ENCODE measurements at regions not wholly inside any gene's neighbourhood (a gene's known extent, or its start where the extent isn't known, plus 50 kb on each side); places are given as distances from the start of the nearest gene placed in this dataset.
"Not testable (repeated sequence)": the region's sequence is repeated elsewhere in the genome, so short reads cannot be mapped to it uniquely, and the experiment has no call there.

DNA sequence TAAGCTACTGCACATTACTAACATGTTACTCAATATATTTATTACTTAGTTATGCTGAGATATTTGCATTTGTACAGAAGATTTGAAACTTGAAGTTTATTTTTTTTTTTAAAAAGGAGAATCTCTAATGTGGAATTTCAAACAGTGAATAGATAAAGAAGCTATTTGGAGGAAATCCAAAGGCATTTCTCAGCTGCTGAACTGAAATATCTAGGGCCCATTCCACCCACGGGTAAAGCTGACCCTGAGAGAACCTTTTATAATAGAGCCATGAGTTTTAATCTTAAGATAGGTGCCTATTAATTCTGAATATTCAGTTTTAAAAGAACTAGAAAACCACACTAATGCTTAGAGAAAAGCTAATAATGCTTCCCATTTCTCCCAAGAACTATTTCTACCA is 225.4 kb upstream of the CAND1 start:
- 29 to 32% methylated on average over 1 of the region's 1 CpG for WGBS, 2 donors
- no peak for DNase-seq
- Histone ChIP-seq H3K36me3 (no peaks in the 10 kb centered on the region), H3K4me3 (no peak overlapping the region), H3K27ac (no peak overlapping the region), H3K9me3 (no peaks in the 10 kb centered on the region), H3K27me3 (no peaks in the 10 kb centered on the region), H3K4me1 (peaks cover 0 to 10% (median 5%) of the 10 kb centered on the region in 3 donors)
- no peak for TF ChIP-seq POLR2A (IDR thresholded peaks at IDR 0.05)
- TF ChIP-seq, protein P1, sequence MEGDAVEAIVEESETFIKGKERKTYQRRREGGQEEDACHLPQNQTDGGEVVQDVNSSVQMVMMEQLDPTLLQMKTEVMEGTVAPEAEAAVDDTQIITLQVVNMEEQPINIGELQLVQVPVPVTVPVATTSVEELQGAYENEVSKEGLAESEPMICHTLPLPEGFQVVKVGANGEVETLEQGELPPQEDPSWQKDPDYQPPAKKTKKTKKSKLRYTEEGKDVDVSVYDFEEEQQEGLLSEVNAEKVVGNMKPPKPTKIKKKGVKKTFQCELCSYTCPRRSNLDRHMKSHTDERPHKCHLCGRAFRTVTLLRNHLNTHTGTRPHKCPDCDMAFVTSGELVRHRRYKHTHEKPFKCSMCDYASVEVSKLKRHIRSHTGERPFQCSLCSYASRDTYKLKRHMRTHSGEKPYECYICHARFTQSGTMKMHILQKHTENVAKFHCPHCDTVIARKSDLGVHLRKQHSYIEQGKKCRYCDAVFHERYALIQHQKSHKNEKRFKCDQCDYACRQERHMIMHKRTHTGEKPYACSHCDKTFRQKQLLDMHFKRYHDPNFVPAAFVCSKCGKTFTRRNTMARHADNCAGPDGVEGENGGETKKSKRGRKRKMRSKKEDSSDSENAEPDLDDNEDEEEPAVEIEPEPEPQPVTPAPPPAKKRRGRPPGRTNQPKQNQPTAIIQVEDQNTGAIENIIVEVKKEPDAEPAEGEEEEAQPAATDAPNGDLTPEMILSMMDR (IDR thresholded peaks at IDR 0.05), result no peak
- intact Hi-C loops (cut with DNase I), result no loop called here

DNA sequence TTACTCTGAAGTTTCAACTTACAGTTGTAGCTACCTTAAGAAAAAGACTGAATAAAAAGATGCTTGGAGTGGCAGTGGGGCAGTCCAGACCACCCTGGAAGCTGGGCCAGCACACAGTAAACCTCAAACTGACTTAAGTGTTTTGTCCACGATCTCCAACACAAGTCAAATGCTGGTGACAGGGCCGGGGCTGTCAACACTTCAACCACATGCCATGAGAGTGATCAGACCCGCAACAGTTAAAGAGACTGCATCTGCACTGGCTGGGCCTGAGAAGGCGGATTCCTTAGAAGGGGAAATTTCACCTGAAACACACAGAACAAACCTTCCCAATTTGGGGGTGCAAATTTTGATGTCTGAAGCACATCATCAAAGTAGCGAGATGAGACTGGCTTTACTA is 223.5 kb upstream of the CAND1 start:
- Histone ChIP-seq H3K27me3 (no peaks in the 10 kb centered on the region), H3K4me1 (peaks cover 0 to 10% (median 5%) of the 10 kb centered on the region in 3 donors), H3K9me3 (no peaks in the 10 kb centered on the region), H3K4me3 (no peak overlapping the region), H3K27ac (no peak overlapping the region), H3K36me3 (no peaks in the 10 kb centered on the region)
- TF ChIP-seq, protein P1 (IDR thresholded peaks at IDR 0.05), result no peak
- TF ChIP-seq POLR2A (IDR thresholded peaks at IDR 0.05), result no peak
- intact Hi-C loops (cut with DNase I), result no loop called here
- no peak for DNase-seq
- 77 to 78% methylated on average over 5 of the region's 5 CpGs for WGBS, 2 donors

DNA sequence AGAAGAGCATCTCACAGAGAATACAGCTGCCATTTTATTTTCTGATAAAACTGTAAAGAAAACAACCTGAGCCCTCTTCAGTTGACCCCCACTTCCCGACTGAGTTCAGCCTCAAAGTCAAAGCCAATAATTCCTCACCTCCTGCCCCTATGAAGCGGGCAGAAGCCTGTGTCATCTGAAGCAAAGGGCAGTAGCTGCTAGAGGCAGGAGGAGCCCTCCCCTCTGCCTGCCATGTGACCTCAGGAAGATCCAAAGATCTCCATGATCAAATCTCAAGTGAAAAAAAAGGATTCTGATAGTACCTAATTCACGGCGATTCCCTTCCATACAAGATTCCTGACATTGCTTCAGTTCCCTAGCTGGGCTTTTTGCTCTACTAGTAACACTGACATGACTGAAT is 223.1 kb upstream of the CAND1 start:
- no peak for TF ChIP-seq POLR2A (IDR thresholded peaks at IDR 0.05)
- TF ChIP-seq, protein P1 (IDR thresholded peaks at IDR 0.05), result no peak
- no peaks in the 10 kb centered on the region for H3K36me3 ChIP-seq
- WGBS, 2 donors, result 82 to 84% methylated on average over 4 of the region's 4 CpGs
- DNase-seq, result no peak
- no peak overlapping the region for H3K4me3 ChIP-seq
- peaks cover 0 to 10% (median 5%) of the 10 kb centered on the region in 3 donors for H3K4me1 ChIP-seq
- no peaks in the 10 kb centered on the region for H3K9me3 ChIP-seq
- H3K27me3 ChIP-seq, result no peaks in the 10 kb centered on the region
- H3K27ac ChIP-seq, result no peak overlapping the region
- intact Hi-C loops (cut with DNase I), result no loop called here

GRCh38 chr12:67047634-67048033 is 221.5 kb upstream of the CAND1 start:
- Histone ChIP-seq H3K27ac (no peak overlapping the region), H3K4me3 (no peak overlapping the region), H3K9me3 (no peaks in the 10 kb centered on the region), H3K4me1 (peaks cover 0 to 4% (median under 1%) of the 10 kb centered on the region in 3 donors), H3K36me3 (no peaks in the 10 kb centered on the region), H3K27me3 (no peaks in the 10 kb centered on the region)
- intact Hi-C loops (cut with DNase I), result no loop called here
- 70 to 72% methylated on average over 2 of the region's 2 CpGs for WGBS, 2 donors
- DNase-seq, result no peak
- TF ChIP-seq, protein P1 (IDR thresholded peaks at IDR 0.05), result no peak
- no peak for TF ChIP-seq POLR2A (IDR thresholded peaks at IDR 0.05)

DNA sequence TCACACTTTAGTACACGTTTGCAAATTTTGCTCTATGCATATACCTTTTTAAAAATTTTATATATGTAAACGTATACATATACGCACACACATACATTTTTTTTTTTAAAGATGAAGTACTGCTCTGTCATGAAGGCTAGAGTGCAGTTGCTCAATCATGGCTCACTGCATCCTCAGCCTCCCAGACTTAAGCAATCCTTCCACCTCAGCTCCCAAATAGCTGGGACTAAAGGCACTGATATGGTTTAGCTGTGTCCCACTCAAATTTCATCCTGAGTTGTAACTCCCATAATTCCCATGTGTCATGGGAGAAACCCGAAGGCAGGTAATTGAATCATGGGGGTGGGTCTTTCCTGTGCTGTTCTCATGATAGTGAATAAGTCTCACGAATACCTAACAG is 220.8 kb upstream of the CAND1 start:
- H3K4me1 ChIP-seq, result no peaks in the 10 kb centered on the region
- TF ChIP-seq POLR2A (IDR thresholded peaks at IDR 0.05), result no peak
- TF ChIP-seq, protein P1 (IDR thresholded peaks at IDR 0.05), result no peak
- intact Hi-C loops (cut with DNase I), result no loop called here
- H3K27ac ChIP-seq, result no peak overlapping the region
- no peaks in the 10 kb centered on the region for H3K27me3 ChIP-seq
- no peaks in the 10 kb centered on the region for H3K9me3 ChIP-seq
- H3K36me3 ChIP-seq, result no peaks in the 10 kb centered on the region
- no peak overlapping the region for H3K4me3 ChIP-seq
- DNase-seq, result no peak
- WGBS, 2 donors, result 87 to 89% methylated on average over 4 to 5 of the region's 5 CpGs

DNA sequence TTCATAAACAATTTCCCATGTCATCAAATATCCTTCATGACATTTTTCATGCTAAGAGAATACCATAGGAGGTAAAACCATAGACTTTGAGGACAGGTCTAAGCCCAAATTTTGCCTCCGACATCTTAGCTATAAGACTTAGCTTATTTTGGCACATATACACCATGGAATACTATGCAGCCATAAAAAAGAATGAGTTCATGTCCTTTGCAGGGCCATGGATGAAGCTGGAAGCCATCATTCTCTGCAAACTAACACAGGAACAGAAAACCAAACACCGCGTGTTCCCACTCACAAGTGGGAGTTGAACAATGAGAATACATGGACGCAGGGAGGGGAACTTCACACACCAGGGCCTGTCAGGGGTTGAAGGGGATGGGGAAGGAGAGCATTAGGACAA is 220.0 kb upstream of the CAND1 start:
- DNase-seq; H3K36me3 ChIP-seq; H3K4me1 ChIP-seq; H3K27me3 ChIP-seq; H3K9me3 ChIP-seq; H3K27ac ChIP-seq; H3K4me3 ChIP-seq; intact Hi-C loops (cut with DNase I): not testable (repeated sequence)
- 67 to 71% methylated on average over 4 of the region's 4 CpGs for whole genome bisulfite sequencing, 2 donors
